IMR-90 (cell line): ENCODE measurements at regions not wholly inside any gene's neighbourhood (a gene's known extent, or its start where the extent isn't known, plus 50 kb on each side); places are given as distances from the start of the nearest gene placed in this dataset.

Source experiments
- ATAC-seq: fragments of 200-7000 bp; cut with Tn5 transposase; 2 replicates; pipeline ENCODE4 v1.9.1; 2020; ENCODE audit warnings: low read depth, mild to moderate bottlenecking, moderate library complexity
- BruUV-seq: library from RNA; stranded (reverse); fragments of 400-500 nt; replicated peaks from 2 replicates; lab custom pipeline; 2021; lab: Mats Ljungman, UMichigan
- CTCF ChIA-PET: fragments of 300-600 bp; formaldehyde crosslinking; extraction: SDS; loops from one replicate; lab custom pipeline; 2021; ENCODE audit warnings: antibody characterized with exemption; lab: Yijun Ruan, JAX
- POLR2A ChIA-PET: fragments of 300-600 bp; sonication (Branson Sonifier 250); formaldehyde crosslinking; loops from one replicate; lab custom pipeline; 2022; ENCODE audit warnings: antibody characterized with exemption; ENCODE audit not compliant: unreplicated experiment; lab: Charles Lee
- DNase-seq: peaks from one replicate; pipeline ENCODE4 v3.0.0; 2013
- H2AFZ ChIP-seq: replicated peaks from 2 replicates; pipeline ENCODE3; 2013; ENCODE audit warnings: low read length, mild to moderate bottlenecking; ENCODE audit not compliant: poor library complexity
- H2AK5ac ChIP-seq: 2 replicates; pipeline ENCODE4 v1.6.1; 2013; ENCODE audit warnings: low read depth, low read length, inconsistent platforms
- H2AK9ac ChIP-seq: replicated peaks from 2 replicates; pipeline ENCODE3; 2013; ENCODE audit warnings: mild to moderate bottlenecking, low read depth, low read length, moderate library complexity; ENCODE audit not compliant: poor library complexity
- H2BK120ac ChIP-seq: 2 replicates; pipeline ENCODE4 v1.6.1; 2013; ENCODE audit warnings: low read depth, low read length, inconsistent platforms
- H2BK15ac ChIP-seq: 3 replicates; pipeline ENCODE4 v1.6.1; 2013; ENCODE audit warnings: low read depth, low read length, inconsistent platforms
- H2BK20ac ChIP-seq: 2 replicates; pipeline ENCODE4 v1.6.1; 2013; ENCODE audit warnings: low read depth, mild to moderate bottlenecking, inconsistent platforms, low read length, moderate library complexity
- H2BK5ac ChIP-seq: 2 replicates; pipeline ENCODE4 v1.6.1; 2013; ENCODE audit warnings: mild to moderate bottlenecking, low read depth, low read length, inconsistent platforms; ENCODE audit not compliant: poor library complexity, severe bottlenecking
- H3K14ac ChIP-seq: replicated peaks from 2 replicates; pipeline ENCODE4 v1.6.1; 2013; ENCODE audit warnings: low read depth, low read length, inconsistent platforms
- H3K18ac ChIP-seq: 2 replicates; pipeline ENCODE4 v1.6.1; 2013; ENCODE audit warnings: low read depth, low read length, control low read depth
- H3K23ac ChIP-seq: 2 replicates; pipeline ENCODE4 v1.6.1; 2013; ENCODE audit warnings: low read depth, low read length, inconsistent platforms
- H3K27ac ChIP-seq: 2 replicates; pipeline ENCODE4 v1.5.1; 2013; ENCODE audit warnings: mild to moderate bottlenecking, control low read depth, low read length; ENCODE audit not compliant: insufficient read depth
- H3K27me3 ChIP-seq: 2 replicates; pipeline ENCODE4 v1.6.1; 2013; ENCODE audit warnings: low read length; ENCODE audit not compliant: control insufficient read depth, insufficient read depth
- H3K36me3 ChIP-seq: 2 replicates; pipeline ENCODE4 v1.6.1; 2013; ENCODE audit warnings: low read length, mixed read lengths; ENCODE audit not compliant: control insufficient read depth, insufficient read depth
- H3K4ac ChIP-seq: 2 replicates; pipeline ENCODE4 v1.6.1; 2013; ENCODE audit warnings: low read depth, low read length, inconsistent platforms
- H3K4me1 ChIP-seq: 2 replicates; pipeline ENCODE4 v1.6.1; 2013; ENCODE audit warnings: low read length, mixed read lengths; ENCODE audit not compliant: control insufficient read depth, insufficient read depth
- H3K4me2 ChIP-seq: 2 replicates; pipeline ENCODE4 v1.6.1; 2013; ENCODE audit warnings: low read depth, mild to moderate bottlenecking, control low read depth, low read length, moderate library complexity
- H3K4me3 ChIP-seq: 2 replicates; pipeline ENCODE4 v1.5.1; 2013; ENCODE audit warnings: low read depth, mild to moderate bottlenecking, control low read depth, low read length, moderate library complexity; ENCODE audit not compliant: insufficient read depth
- H3K56ac ChIP-seq: 2 replicates; pipeline ENCODE4 v1.6.1; 2013; ENCODE audit warnings: low read length, inconsistent platforms; ENCODE audit not compliant: insufficient read depth; ENCODE audit errors: extremely low read depth
- H3K79me1 ChIP-seq, 2 experiments: 2 replicates each; pipeline ENCODE4 v1.6.1; 2013; ENCODE audit warnings: low read length in 2 of 2, inconsistent platforms in 1 of 2, low read depth in 1 of 2
- H3K9ac ChIP-seq: 2 replicates; pipeline ENCODE4 v1.6.1; 2013; ENCODE audit warnings: low read depth, low read length, control low read depth
- H3K9me1 ChIP-seq: 2 replicates; pipeline ENCODE4 v1.6.1; 2013; ENCODE audit warnings: low read length, inconsistent platforms; ENCODE audit not compliant: insufficient read depth
- H3K9me3 ChIP-seq: 2 replicates; pipeline ENCODE4 v1.6.1; 2013; ENCODE audit warnings: low read length; ENCODE audit not compliant: control insufficient read depth, insufficient read depth
- H4K20me1 ChIP-seq: 2 replicates; pipeline ENCODE4 v1.6.1; 2013; ENCODE audit warnings: low read length, inconsistent platforms; ENCODE audit not compliant: insufficient read depth
- H4K5ac ChIP-seq: 2 replicates; pipeline ENCODE4 v1.6.1; 2013; ENCODE audit warnings: mild to moderate bottlenecking, low read depth, low read length, control low read depth
- H4K8ac ChIP-seq, 2 experiments: 2 replicates each; pipeline ENCODE4 v1.6.1; 2013; ENCODE audit warnings: low read depth in 2 of 2, low read length in 2 of 2, control low read depth in 1 of 2, inconsistent platforms in 1 of 2
- H4K91ac ChIP-seq: 2 replicates; pipeline ENCODE4 v1.6.1; 2013; ENCODE audit warnings: low read depth, low read length, inconsistent platforms; ENCODE audit not compliant: insufficient read depth
- BHLHE40 ChIP-seq: fragments of 150-350 bp; IDR thresholded peaks from 2 replicates; pipeline ENCODE4 v1.6.1; 2016; ENCODE audit warnings: mild to moderate bottlenecking, low read depth, low read length
- CEBPB ChIP-seq: IDR thresholded peaks from 2 replicates; pipeline ENCODE4 v1.6.1; 2012; ENCODE audit warnings: low read depth, low read length, improper control_type of control experiment
- CHD1 ChIP-seq: IDR thresholded peaks from 2 replicates; pipeline ENCODE4 v1.6.1; 2012; ENCODE audit warnings: low read depth, low read length, improper control_type of control experiment
- FOS ChIP-seq: fragments of 150-350 bp; IDR thresholded peaks from 2 replicates; pipeline ENCODE4 v1.6.1; 2016; ENCODE audit warnings: low read depth, low read length
- MAFK ChIP-seq: IDR thresholded peaks from 2 replicates; pipeline ENCODE4 v1.6.1; 2012; ENCODE audit warnings: low read depth, low read length, improper control_type of control experiment
- MAZ ChIP-seq: IDR thresholded peaks from 2 replicates; pipeline ENCODE4 v1.6.1; 2012; ENCODE audit warnings: low read depth, mild to moderate bottlenecking, low read length, improper control_type of control experiment, moderate library complexity, borderline replicate concordance
- MXI1 ChIP-seq: IDR thresholded peaks from 2 replicates; pipeline ENCODE4 v1.6.1; 2012; ENCODE audit warnings: low read depth, mild to moderate bottlenecking, low read length, moderate library complexity, borderline replicate concordance
- NFE2L2 ChIP-seq: fragments of 150-350 bp; IDR thresholded peaks from 2 replicates; pipeline ENCODE4 v1.6.1; 2016; ENCODE audit warnings: low read depth, mild to moderate bottlenecking, low read length
- POLR2A ChIP-seq: IDR thresholded peaks from 2 replicates; pipeline ENCODE4 v1.6.1; 2012; ENCODE audit warnings: mild to moderate bottlenecking, low read depth, low read length
- RAD21 ChIP-seq: IDR thresholded peaks from 2 replicates; pipeline ENCODE4 v1.6.1; 2012; ENCODE audit warnings: low read length, improper control_type of control experiment
- RCOR1 ChIP-seq: IDR thresholded peaks from 2 replicates; pipeline ENCODE4 v1.6.1; 2012; ENCODE audit warnings: mild to moderate bottlenecking, low read length, improper control_type of control experiment; ENCODE audit not compliant: insufficient replicate concordance
- RFX5 ChIP-seq: IDR thresholded peaks from 2 replicates; pipeline ENCODE4 v1.8.0; 2012; ENCODE audit warnings: low read depth, mild to moderate bottlenecking, low read length, moderate library complexity
- WGBS, 2 experiments: methylation state at CpG; one replicate each; pipeline versions ENCODE4 v1.1.5 to v1.1.7; 2013; ENCODE audit warnings: missing lambda C conversion rate in 2 of 2; ENCODE audit not compliant: insufficient read length in 1 of 2; ENCODE audit errors: extremely low coverage in 2 of 2; 5-methylcytosine and 5-hydroxymethylcytosine counted together
- dilution Hi-C: fragments of 300-500 bp; cut with HindIII; formaldehyde crosslinking; loops from one replicate; pipeline ENCODE4 v1.14.3; 2018; ENCODE audit warnings: low sequenced_read_pairs; ENCODE audit not compliant: unreplicated experiment
- in situ Hi-C: fragments of 300-500 bp; cut with MboI; formaldehyde crosslinking; loops from 3 replicates; pipeline ENCODE4 v1.14.3; 2019; ENCODE audit warnings: low sequenced_read_pairs, inconsistent platforms, mixed read lengths
- intact Hi-C: fragments of 100-400 bp; cut with micrococcal nuclease; formaldehyde crosslinking; loops from 2 replicates; pipeline ENCODE4 v1.10.0; 2022
- TF ChIP-seq, protein P1 (sequence below): fragments of 150-350 bp; IDR thresholded peaks from 2 replicates; pipeline ENCODE4 v1.6.1; 2016; ENCODE audit warnings: low read depth, mild to moderate bottlenecking, low read length, moderate library complexity, borderline replicate concordance
- TF ChIP-seq, protein P2 (sequence below): conservative IDR thresholded peaks from 2 replicates; pipeline ENCODE4 v1.5.1; 2012; ENCODE audit warnings: mild to moderate bottlenecking, low read depth, low read length, improper control_type of control experiment
- TF ChIP-seq, protein P3 (sequence below): fragments of 150-350 bp; IDR thresholded peaks from 2 replicates; pipeline ENCODE4 v1.6.1; 2017; ENCODE audit warnings: mild to moderate bottlenecking, antibody characterized with exemption, low read length, low read depth

DNA sequence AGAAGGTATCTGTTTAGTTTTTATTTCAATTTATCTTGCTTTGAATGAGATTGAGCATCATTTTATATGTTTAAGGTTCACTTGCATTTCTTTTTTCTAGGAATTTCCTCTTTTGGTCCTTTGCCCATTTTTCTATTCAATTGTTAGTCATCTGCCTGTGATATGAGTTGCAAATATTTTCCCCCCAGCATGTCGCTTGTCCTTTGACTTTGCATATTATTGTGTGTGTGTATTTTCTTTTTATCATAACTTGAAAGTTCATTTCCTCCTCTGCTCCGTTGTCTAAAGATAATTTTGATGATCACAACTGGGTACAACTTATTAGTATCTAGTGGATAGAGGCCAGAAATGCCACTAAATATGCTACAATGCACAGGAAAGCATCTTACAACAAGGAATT lies 132.7 kb upstream of the MDFIC start:
- no peak overlapping the region for H4K5ac ChIP-seq
- no TSS peak for BruUV-seq
- H3K56ac ChIP-seq, result no peak overlapping the region
- CTCF ChIA-PET, result no interaction called here
- intact Hi-C loops (no loop called here), dilution Hi-C loops (no loop called here), in situ Hi-C loops (no loop called here)
- no peak overlapping the region for H2AK9ac ChIP-seq
- no peak for ATAC-seq
- no peak overlapping the region for H4K8ac ChIP-seq
- H3K4ac ChIP-seq, result no peak overlapping the region
- no peak overlapping the region for H3K27ac ChIP-seq
- no peak overlapping the region for H3K4me2 ChIP-seq
- H4K20me1 ChIP-seq, result no peaks in the 10 kb centered on the region
- no peak overlapping the region for H2AFZ ChIP-seq
- POLR2A ChIA-PET, result interaction anchor here (0.6 kb wide), 1 partner anchor 228 kb away, joined by 3 read pairs; no protein-coding TSS in a partner anchor
- no peaks in the 10 kb centered on the region for H3K79me1 ChIP-seq
- H2AK5ac ChIP-seq, result no peak overlapping the region
- peak; percentile 51 for DNase-seq
- H3K4me3 ChIP-seq, result no peak overlapping the region
- H3K4me1 ChIP-seq, result peaks cover 4% of the 10 kb centered on the region; the same call in 1 of the 2 replicates
- H3K23ac ChIP-seq, result no peak overlapping the region
- no peak overlapping the region for H2BK20ac ChIP-seq
- TF ChIP-seq, protein P1, sequence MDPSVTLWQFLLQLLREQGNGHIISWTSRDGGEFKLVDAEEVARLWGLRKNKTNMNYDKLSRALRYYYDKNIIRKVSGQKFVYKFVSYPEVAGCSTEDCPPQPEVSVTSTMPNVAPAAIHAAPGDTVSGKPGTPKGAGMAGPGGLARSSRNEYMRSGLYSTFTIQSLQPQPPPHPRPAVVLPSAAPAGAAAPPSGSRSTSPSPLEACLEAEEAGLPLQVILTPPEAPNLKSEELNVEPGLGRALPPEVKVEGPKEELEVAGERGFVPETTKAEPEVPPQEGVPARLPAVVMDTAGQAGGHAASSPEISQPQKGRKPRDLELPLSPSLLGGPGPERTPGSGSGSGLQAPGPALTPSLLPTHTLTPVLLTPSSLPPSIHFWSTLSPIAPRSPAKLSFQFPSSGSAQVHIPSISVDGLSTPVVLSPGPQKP, result no peak
- TF ChIP-seq CHD1 (no peak), NFE2L2 (no peak), CEBPB (no peak), MAZ (no peak), RCOR1 (no peak), RFX5 (no peak), MAFK (no peak), FOS (no peak), BHLHE40 (no peak), MXI1 (no peak), RAD21 (no peak), POLR2A (no peak)
- TF ChIP-seq, protein P2, sequence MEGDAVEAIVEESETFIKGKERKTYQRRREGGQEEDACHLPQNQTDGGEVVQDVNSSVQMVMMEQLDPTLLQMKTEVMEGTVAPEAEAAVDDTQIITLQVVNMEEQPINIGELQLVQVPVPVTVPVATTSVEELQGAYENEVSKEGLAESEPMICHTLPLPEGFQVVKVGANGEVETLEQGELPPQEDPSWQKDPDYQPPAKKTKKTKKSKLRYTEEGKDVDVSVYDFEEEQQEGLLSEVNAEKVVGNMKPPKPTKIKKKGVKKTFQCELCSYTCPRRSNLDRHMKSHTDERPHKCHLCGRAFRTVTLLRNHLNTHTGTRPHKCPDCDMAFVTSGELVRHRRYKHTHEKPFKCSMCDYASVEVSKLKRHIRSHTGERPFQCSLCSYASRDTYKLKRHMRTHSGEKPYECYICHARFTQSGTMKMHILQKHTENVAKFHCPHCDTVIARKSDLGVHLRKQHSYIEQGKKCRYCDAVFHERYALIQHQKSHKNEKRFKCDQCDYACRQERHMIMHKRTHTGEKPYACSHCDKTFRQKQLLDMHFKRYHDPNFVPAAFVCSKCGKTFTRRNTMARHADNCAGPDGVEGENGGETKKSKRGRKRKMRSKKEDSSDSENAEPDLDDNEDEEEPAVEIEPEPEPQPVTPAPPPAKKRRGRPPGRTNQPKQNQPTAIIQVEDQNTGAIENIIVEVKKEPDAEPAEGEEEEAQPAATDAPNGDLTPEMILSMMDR, result no peak
- TF ChIP-seq, protein P3, sequence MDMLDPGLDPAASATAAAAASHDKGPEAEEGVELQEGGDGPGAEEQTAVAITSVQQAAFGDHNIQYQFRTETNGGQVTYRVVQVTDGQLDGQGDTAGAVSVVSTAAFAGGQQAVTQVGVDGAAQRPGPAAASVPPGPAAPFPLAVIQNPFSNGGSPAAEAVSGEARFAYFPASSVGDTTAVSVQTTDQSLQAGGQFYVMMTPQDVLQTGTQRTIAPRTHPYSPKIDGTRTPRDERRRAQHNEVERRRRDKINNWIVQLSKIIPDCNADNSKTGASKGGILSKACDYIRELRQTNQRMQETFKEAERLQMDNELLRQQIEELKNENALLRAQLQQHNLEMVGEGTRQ, result no peak
- no peak overlapping the region for H2BK120ac ChIP-seq
- no peaks in the 10 kb centered on the region for H3K27me3 ChIP-seq
- no peaks in the 10 kb centered on the region for H3K9me1 ChIP-seq
- H2BK5ac ChIP-seq, result no peak overlapping the region
- H4K91ac ChIP-seq, result no peak overlapping the region
- no peak overlapping the region for H3K9ac ChIP-seq
- no peak overlapping the region for H3K14ac ChIP-seq
- H3K36me3 ChIP-seq, result no peaks in the 10 kb centered on the region
- no peaks in the 10 kb centered on the region for H3K9me3 ChIP-seq
- no CpG with 5 or more reads among the region's 2 CpGs for WGBS, 2 experiments
- no peak overlapping the region for H2BK15ac ChIP-seq
- no peak overlapping the region for H3K18ac ChIP-seq
